GM19438 (cell line): ENCODE measurements at regions not wholly inside any gene's neighbourhood (a gene's known extent, or its start where the extent isn't known, plus 50 kb on each side); places are given as distances from the start of the nearest gene placed in this dataset.
A peak's percentile ranks its signal among the peaks of the same experiment; 100 is the strongest.
"Not testable (repeated sequence)": the region's sequence is repeated elsewhere in the genome, so short reads cannot be mapped to it uniquely, and the experiment has no call there.

ENCODE experiments used
- ATAC-seq: cut with Tn5 transposase; IDR thresholded peaks from one replicate; pipeline ENCODE4 v1.9.1; 2021; ENCODE audit warnings: low read depth; ENCODE audit not compliant: unreplicated experiment

DNA sequence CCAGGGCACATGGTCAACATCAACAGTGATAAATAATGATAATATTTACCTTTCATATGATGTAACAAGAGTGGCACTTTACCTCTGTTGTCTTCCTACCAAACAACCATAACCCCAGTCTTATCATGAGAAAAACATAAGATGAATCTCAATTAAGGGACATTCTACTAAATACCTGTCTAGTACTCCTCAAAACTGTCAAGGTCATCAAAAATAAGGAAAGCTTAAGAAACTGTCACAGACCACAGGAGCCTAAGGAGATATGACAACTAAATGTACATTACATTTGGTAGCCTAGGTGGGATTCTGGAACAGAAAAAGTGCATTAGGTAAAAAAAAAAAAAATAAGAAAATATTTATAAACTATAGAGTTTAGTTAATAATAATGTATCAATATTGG is 118.1 kb downstream of the CCDC34 start:
- ATAC-seq: no peak

DNA sequence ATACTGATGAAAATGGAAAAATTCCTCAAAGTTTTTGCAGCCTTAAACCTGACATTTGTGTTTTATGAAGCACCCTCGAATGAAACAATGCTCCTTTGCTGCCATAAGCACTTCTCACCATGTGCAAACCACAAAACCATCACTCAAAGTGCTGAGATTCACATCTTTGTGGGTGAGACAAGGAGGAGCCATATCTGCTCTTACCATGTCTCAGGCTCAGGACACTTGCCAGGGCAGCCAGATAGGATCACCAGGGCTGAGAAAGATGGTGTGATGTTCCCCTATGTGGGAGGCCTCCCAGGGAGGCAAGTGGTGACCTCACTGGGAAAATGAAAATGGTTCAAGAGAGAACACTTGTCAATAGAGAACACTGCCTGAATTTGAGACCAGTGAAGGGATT is 120.4 kb downstream of the CCDC34 start:
- ATAC-seq: no peak

DNA sequence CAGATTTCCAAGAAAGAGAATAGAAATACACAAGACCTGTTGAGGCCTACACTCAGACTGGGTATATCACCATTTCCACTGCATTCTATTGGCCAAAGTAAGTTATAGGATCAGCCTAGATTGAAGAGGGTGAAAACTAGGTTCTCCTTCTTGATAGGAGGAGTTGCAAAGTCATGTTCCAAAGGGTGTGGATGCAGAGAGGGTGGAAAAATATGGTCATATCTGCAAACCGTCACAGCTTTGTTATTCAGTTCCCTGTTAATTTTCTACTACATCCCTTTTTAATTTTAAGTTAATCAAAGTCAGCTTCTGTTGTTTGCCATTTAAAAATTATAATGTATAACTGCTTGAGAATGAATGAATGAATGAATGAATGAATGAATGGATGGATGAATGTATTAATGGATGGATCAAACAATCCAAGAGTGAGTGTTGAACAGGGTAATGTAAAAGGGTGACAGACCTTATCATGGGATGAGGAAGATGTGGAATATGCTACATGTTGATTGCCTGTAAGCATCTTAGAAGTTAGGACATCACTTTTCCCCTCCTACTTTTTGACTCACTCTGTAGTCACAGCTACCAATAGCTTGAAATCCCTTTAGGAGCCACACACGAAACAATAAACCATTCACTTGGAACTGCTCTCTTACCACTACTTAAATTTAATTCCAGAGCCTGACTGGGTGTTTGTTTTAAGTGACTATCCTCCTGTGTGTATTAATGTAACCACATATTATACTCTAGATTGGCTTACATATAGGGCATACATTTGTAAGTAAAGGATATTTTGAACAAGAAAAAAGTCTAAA is 121.5 kb downstream of the CCDC34 start:
- no peak for ATAC-seq

DNA sequence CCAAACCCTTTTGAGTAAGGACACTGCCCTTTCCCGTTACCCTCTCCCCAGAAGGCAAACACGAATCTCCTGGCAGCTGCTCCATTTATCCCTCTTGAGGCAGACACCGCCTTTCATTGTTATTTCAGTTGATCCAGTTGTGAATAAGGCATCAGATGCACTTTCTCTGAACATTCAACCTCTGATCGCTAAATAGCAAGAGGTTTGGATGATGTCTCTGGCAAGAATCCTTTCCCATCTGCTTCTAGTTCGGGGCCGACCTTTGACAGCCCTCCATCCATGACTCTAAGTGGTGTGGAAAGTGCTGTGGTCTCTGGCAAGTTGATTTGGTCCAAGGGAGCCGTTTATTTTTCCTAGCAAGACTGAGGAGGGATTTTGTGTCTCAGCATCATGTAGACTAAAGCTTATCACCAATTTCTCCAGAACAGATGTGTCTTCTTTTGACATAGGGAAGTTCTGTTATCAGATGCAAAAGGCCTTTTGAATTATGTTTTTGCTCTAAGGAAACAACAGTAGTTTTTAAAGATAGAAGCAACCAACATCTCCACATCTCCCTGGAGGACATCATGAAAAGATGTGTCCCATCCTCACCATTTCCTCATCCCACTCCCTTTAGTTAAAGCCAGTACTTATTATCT is 123.6 kb downstream of the CCDC34 start:
- no peak for ATAC-seq

DNA sequence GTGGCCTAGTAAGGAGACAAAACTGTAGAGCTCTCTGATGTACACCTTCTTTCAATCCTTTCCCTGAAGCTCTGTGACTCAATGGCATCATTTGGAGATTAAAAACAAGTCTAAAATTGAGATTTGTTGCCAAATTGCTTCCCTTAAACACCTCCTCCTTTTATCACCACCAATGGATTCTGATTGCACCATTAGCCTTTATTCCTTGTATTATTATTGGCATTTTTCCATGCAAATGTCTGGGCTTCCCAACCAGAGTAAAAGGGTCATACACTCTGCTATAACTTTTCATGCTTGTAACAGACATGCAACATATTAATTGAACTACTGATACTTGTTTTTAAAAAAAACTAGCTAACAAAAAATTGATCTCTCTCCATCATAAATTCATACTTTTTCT is 124.2 kb downstream of the CCDC34 start:
- ATAC-seq: no peak

DNA sequence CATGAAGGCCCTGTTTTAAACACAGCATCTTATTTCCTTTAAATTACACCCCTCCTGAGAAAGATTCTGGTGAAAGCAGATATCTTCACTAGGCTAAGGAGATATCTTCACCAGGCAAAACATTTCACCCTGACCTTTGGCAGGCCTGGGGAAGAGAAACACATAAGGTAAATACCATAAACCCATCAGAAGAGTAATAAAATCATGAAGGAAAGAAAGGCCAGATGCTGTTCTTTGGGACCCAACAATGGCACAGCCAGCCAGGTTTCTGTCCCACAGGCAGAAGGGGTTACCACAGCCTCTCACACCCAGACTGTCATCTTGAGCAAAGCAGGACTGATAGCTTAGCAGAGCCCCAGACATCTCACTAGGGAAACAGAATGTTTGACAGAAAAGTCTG is 125.4 kb downstream of the CCDC34 start:
- ATAC-seq: no peak

DNA sequence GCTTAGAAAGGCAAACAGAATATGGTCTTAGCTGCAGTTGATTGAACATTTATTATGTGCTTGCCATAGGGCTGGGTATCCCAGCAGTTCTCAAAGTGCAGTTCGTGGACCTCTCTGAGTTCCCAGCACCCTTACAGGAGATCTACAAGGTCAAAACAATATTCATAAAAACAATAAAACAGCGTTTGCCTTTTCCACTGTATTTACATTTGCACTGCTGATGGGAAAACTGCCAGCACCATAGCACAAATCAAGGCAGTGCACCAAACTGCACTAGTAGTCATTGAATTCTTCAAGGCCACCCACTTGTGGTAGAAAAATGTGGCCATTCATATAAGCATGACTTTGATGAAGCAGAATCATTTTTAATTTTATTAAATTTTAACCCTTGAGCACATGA is 128.1 kb downstream of the CCDC34 start:
- no peak for ATAC-seq

DNA sequence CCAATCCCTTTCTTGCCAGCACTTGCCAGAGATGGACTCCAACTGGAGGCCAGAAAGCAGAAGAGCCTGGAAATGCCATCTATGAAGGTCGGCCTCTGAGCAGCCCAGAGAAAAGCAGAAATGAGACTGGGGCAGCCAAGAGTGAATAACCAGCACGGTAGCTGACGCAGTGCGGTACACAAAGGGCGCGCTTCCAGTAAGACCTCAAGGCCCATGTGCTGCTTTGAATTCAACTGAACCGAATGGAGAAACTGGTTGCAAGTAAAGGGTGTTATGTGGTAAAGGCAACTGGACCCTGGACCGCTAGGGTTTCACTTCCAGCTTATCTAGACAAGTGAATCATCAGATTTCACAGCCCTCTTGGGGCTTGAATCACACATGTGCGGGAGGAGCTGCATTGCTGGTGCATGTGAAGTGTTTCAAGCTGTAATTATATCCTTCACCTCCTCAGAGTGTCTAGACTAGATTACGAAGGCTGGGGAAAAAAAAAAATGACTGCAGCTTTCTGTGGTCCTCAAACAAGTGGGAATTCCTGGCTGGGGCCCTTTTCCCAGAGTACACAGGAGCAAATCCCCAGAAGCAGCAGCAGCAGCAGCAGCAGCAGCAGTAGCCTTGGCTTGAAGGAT is 128.9 kb downstream of the CCDC34 start:
- ATAC-seq: peak; percentile 96

DNA sequence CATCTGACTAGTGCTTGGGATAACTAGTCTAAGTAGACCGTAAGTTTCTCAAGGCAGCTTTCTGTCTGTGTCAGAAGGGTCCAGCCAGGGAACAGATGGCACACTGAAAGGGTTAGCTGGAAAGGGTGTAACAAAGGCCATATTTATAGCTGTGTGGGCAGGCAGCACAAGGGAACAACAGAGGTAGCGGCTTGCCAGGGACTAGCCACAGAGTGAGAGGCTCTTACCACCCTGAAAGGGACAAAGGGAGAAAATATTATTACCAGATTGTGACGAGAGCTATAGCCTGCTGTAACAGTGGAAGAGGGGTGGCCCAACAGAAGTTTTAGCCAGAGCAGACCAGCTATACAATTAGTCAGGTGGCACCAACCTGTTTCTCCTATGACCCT is 129.4 kb downstream of the CCDC34 start:
- peak; percentile 15 for ATAC-seq

DNA sequence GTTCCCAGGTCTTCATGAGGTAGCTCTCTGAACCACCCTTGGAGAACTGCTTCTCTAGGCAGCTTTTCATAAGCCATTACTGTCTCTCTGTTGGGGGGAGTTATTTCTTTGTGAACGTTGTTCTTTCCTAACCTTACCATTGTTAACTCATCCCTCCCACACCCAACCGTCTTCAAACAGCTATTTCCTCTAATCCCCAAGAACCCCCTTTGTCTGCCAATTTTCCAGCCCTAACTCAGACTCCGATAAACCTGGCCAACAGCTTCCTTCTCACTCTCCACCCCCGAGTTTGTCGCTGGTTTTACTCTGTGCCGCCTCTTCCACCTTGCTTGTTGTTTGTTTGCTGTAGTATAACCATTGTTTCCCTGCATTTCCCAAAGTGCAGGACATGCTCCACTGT is 131.5 kb downstream of the CCDC34 start:
- ATAC-seq: no peak

DNA sequence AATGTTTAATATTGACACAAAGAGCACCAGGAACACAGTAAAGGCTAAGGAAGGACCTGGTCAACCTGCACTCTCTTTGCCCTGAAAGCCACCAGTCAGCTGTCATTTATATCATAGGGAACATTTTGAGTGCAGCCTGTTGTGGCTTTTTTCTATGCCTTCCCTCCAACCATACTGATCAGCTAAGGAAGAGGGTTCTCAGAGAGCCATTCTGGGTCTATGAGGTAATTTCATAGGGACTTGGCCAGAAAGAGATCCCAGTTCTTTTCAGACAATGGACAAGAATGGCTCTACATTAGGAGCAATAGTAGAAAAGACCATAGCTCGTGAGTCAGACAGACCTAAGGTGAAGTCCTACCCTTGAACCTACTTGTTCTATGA is 132.8 kb downstream of the CCDC34 start:
- no peak for ATAC-seq

DNA sequence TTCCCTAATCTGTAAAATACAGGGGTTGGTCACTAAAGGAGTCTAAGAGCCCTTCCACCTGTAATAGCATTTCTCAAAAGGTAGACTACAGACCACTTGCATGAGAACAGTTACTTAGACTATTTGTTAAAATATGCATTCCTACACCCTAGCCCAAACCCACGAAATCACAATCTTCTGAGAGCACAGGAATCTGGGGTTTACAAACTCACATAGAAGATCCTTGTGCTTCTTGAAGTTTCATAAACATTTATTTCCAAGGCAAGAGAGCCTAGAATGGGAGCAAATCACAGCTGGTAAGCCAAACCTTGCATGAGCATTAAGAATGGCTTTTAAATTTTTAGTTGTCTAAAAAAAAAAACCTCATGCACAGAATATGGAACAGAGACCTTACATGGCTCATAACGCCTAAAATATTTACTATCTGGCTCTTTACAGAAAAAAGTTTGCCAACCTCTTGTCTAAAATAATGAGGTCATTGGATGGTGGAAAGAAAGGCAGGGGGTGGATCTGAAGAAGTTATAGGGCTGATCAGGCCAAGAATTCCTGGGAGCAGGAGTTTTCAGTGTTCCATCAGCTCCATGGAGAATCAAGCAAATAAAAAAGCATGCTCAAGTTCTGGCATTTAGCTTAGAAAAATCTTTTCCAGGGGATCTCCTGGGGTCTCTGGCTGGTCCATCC is 133.4 kb downstream of the CCDC34 start:
- no peak for ATAC-seq

DNA sequence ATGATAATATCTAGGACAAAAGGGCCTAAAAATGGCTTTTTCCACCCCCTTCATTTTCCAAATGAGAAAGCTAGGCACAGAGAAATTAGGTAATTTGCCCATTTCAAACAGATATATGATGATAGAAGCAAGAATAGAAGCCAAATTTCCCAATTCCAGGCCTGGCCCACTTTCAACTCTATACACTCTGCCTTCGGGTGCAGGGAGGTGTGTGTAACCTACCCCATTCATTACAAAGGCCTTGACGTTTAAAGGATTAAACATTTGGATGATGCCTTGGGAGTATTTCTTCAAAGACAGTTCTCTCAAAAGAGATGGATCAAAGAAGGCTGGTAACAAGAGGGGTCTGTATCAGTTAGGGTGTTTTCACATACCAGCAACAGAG is 134.1 kb downstream of the CCDC34 start:
- ATAC-seq: no peak

DNA sequence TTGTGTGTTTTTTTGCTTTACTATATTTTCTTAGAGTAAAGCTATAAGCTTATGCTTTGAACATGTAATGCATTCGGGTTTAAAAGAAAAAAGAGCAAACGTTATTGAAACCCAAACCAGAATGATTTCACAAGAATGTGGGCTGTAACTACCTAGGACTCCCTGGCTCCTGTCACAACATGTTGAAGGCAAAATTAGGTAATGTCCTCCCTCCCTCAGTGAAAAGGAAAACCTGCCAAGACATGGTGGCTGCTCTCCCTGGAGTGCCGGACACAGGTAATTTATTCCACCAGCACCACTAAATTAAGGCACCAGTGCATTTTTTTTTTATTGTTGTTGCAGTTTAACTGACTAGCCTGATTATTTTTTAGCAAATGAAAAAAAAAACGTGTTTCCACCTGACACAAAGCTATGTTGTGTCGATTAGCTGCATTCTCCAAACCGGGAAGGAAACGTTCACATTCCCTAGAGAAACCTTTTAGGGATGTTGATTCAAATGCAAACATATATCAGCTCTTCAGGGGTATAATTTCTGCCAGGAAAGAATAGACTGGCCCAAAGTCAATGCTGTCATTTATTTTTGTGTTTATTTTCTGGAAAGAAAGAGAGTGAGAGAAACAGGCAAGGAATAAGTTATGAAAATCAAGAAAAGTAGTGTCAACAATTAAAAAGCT is 134.6 kb downstream of the CCDC34 start:
- ATAC-seq: no peak

DNA sequence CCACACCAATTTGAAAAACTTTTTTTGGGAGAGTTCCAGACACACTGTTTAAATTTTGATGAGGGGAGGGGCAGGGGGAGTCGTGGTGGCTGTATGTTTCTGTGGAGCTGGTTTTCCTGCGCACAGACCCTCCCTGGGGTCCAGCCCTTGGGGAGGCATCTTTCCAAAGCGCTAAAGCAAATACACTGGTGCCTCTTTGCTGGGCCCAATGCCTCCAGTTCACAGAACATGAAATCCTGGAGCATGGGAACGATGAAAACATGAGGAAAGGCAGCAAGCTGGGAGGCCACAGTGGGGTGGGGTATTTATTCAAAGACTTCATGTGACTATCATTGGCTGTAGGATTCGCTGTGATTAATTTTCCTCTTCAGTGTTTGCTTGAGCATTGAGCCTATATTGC is 135.3 kb downstream of the CCDC34 start:
- ATAC-seq: no peak

DNA sequence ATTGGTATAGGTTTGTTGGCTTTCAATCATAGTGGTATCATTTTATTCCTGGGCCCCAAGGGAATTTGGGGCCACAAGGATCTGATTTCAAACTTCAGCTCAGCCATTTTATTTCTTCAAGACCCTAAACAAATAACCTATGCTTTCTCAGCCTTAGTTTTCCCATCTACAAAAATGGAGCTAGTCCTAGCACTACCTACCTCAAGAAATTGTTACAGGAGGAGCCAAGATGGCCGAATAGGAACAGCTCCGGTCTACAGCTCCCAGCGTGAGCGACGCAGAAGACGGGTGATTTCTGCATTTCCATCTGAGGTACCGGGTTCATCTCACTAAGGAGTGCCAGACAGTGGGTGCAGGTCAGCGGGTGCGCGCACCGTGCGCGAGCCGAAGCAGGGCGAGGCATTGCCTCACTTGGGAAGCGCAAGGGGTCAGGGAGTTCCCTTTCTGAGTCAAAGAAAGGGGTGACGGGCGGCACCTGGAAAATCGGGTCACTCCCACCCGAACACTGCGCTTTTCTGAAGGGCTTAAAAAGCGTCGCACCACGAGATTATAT is 143.5 kb downstream of the CCDC34 start:
- ATAC-seq: not testable (repeated sequence)

DNA sequence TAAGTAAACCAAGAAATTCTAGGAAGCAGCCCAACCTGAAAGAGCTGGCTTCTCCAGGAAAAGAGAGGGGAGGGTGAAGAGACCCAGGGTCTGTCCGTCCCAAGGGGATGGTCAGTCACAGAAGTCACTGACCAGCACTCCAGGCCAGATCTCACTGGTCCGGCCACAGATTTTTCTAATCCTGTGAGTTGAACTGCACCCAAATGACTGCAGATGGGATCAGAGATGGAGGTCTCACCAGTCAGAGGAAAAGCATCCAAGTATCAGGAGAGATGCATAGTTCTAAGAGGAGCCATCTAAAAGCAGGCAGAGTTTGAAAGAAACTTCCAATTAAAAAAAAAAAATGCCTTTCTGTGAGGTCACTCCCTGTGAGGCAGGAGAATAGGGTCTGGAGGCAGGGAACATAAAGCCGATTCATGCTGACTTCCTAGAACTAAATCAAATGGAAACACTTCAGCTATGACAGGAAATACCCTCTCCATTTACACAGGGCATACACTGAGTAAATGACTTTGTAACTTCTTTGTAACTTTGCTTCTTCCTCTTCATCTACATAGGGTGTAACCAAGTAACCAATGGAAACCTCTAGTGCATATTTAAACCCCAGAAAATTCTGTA is 144.5 kb downstream of the CCDC34 start:
- ATAC-seq: no peak

DNA sequence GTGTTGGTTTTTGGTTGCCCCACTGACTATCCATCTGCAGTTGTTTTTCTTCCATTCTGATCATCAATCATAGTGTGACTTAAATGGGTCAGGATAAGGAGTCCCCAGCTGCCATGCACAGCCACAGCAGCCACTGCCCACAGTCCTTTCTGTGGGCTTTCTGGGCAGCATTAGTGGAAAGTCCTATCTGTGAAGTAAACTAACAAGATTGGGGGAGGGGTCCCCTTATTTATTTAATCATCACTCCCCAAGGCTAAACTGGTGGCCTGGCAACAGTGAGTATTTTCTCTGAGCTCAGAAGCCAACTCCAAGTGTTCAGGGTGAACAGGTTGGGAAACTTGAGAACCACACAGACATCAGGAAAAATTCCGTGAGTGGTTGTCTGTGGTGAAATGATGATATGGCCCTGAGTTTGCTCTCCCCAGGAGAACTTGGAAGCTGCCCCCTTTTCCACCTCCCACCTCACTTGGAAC is 145.0 kb downstream of the CCDC34 start:
- ATAC-seq: no peak

DNA sequence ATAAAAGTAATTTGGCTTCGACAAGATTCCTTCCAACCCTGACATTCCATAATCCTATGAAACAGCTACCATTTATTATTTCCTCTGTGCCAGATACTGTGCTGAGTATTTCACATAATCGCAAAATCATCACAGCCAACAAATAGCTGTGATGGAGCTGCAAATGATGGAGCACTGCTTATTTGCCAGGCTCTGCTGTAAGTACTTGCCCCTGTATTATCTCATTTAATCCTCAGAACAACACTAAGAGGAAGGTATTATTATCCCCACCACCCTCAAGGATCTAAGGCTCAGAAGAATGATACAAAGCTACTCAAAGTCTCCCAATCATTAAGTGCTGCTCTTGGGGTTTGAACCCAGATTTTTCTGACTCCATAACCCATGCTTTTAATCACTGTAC is 145.5 kb downstream of the CCDC34 start:
- ATAC-seq: no peak
